ENCODE measurements at regions not wholly inside any gene's neighbourhood (a gene's known extent, or its start where the extent isn't known, plus 50 kb on each side); places are given as distances from the start of the nearest gene placed in this dataset.

DNA sequence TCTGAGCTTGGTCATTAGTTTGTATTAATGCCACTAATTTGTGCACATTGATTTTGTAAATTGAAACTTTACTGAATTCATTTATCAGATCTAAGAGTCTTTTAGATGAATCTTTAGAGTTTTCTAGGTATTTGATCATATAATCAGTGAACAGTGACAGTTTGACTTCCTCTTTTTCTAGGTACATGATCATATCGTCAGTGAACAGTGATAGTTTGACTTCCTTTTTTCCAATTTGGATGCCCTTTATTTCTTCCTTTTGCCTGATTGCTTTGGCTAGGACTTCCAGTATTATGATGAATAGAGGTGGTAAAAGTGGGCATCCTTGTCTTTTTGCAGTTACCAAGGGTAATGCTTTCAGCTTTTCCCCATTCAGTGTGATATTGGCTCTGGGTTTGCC is 421.4 kb upstream of the CPXCR1 start (continued):
- TF ChIP-seq ZNF331 (CRISPR knock-in tag; IDR thresholded peaks at IDR 0.05; ENCODE audit: low read depth), result no peak
- TF ChIP-seq REST (IDR thresholded peaks at IDR 0.05; ENCODE audit: unreplicated experiment), result no peak
- TF ChIP-seq POLR2AphosphoS5 (IDR thresholded peaks at IDR 0.05; ENCODE audit: low read depth), result no peak
- TF ChIP-seq EZH2 (IDR thresholded peaks at IDR 0.05; ENCODE audit: low read depth, unreplicated experiment), result no peak
- no peak for TF ChIP-seq EZH2phosphoT487 (IDR thresholded peaks at IDR 0.05; ENCODE audit: unreplicated experiment)
- no peak for TF ChIP-seq CREB1 (CRISPR knock-in tag; IDR thresholded peaks at IDR 0.05; ENCODE audit: low read depth)
- no peak for TF ChIP-seq CTCF (conservative IDR thresholded peaks at IDR 0.05; ENCODE audit: low read depth in 2 of 2)
- TF ChIP-seq STAT1 (IDR thresholded peaks at IDR 0.05; ENCODE audit: unreplicated experiment), result no peak

DNA sequence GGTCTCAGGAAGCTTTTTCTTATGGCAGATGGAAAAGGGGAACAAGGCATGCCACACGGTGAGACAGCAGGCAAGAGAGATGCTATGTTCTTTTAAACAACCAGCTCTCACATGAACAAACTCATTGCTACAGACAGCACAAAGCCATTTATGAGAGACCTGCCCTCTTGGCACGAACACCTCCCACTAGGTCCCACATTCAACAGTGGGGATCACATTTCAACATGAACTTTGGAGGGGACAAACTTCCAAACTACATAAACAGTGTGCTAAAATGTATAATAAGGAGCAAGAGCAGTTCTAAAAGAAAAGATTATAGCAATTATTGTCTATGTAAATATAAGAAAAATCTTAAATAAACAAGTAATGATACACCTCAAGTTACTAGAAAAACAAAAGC is 391.8 kb upstream of the CPXCR1 start:
- TF ChIP-seq ZNF331 (CRISPR knock-in tag; IDR thresholded peaks at IDR 0.05; ENCODE audit: low read depth) (no peak), EZH2phosphoT487 (IDR thresholded peaks at IDR 0.05; ENCODE audit: unreplicated experiment) (no peak), ZNF114 (CRISPR knock-in tag; IDR thresholded peaks at IDR 0.05) (no peak)
- no peaks in the 10 kb centered on the region for H3K36me3 ChIP-seq (ENCODE audit: insufficient read depth)
- H3K27ac Mint-ChIP-seq, result no peak overlapping the region
- H3K9me2 ChIP-seq (ENCODE audit: insufficient read depth), result no peaks in the 10 kb centered on the region
- no peaks in the 10 kb centered on the region for H3K27me3 Mint-ChIP-seq (ENCODE audit: insufficient read depth, low read depth, poor library complexity)
- H3F3A ChIP-seq (replicated peaks; ENCODE audit: low read depth), result no peaks in the 10 kb centered on the region
- no peak overlapping the region for H2AFZ ChIP-seq
- H3K4me2 ChIP-seq, result no peak overlapping the region
- no peak overlapping the region for H3K27ac ChIP-seq (ENCODE audit: low read depth)
- ATAC-seq (no peak), DNase-seq (ENCODE audit: low spot score) (no peak)
- no peaks in the 10 kb centered on the region for H3K36me3 Mint-ChIP-seq (ENCODE audit: low read depth)
- H3K9me3 Mint-ChIP-seq, result no peaks in the 10 kb centered on the region
- H4K20me1 ChIP-seq (replicated peaks; ENCODE audit: insufficient read depth), result no peaks in the 10 kb centered on the region
- H3K27me3 ChIP-seq (ENCODE audit: insufficient read depth), result no peaks in the 10 kb centered on the region
- no peaks in the 10 kb centered on the region for H3K4me1 Mint-ChIP-seq
- H3K4me1 ChIP-seq (ENCODE audit: insufficient read depth), result no peaks in the 10 kb centered on the region
- H3K4me3 ChIP-seq, result no peak overlapping the region
- no peaks in the 10 kb centered on the region for H3K79me2 ChIP-seq (replicated peaks; ENCODE audit: insufficient read depth)
- H3K4me3 Mint-ChIP-seq, result no peak overlapping the region

DNA sequence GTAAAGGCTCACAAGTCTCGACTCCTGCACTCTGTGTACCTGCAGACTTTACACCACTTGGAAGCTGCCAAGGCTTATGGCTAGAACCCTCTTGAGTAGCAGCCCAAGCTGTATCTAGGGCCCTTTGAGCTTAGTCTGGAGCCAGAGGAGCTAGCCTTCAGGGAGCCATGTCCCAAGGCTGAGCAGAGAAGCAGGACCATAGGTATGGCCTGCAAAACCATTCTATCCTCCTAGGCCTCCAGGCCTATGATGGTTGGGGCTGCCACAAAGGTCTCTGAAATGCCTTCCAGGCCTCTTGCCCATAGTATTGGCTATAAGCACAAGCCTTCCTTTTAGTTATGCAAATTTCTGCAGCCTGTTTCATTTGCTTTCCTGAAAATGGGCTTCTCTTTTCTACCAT is 380.7 kb upstream of the CPXCR1 start:
- Histone ChIP-seq H3K9me2 (ENCODE audit: insufficient read depth) (no peaks in the 10 kb centered on the region), H2AFZ (no peak overlapping the region), H3K4me2 (no peak overlapping the region), H4K20me1 (replicated peaks; ENCODE audit: insufficient read depth) (no peaks in the 10 kb centered on the region), H3K27ac (ENCODE audit: low read depth) (no peak overlapping the region), H3K4me3 (no peak overlapping the region), H3K36me3 (ENCODE audit: insufficient read depth) (no peaks in the 10 kb centered on the region; the same call in 1 of the 2 replicates), H3K79me2 (replicated peaks; ENCODE audit: insufficient read depth) (no peaks in the 10 kb centered on the region), H3K27me3 (ENCODE audit: insufficient read depth) (no peaks in the 10 kb centered on the region), H3K4me1 (ENCODE audit: insufficient read depth) (no peaks in the 10 kb centered on the region), H3F3A (replicated peaks; ENCODE audit: low read depth) (no peaks in the 10 kb centered on the region)
- Mint-ChIP-seq H3K4me1 (no peaks in the 10 kb centered on the region), H3K4me3 (no peak overlapping the region), H3K27ac (no peak overlapping the region), H3K27me3 (ENCODE audit: insufficient read depth, low read depth, poor library complexity) (no peaks in the 10 kb centered on the region), H3K9me3 (peaks cover 35% of the 10 kb centered on the region), H3K36me3 (ENCODE audit: low read depth) (peaks cover 15% of the 10 kb centered on the region)
- no peak for DNase-seq (ENCODE audit: low spot score)
- no peak for ATAC-seq
- TF ChIP-seq REST (IDR thresholded peaks at IDR 0.05; ENCODE audit: unreplicated experiment), result no peak
- no peak for TF ChIP-seq CTCF (conservative IDR thresholded peaks at IDR 0.05; ENCODE audit: low read depth in 2 of 2)
- TF ChIP-seq ZNF114 (CRISPR knock-in tag; IDR thresholded peaks at IDR 0.05), result no peak
- no peak for TF ChIP-seq ETS1 (IDR thresholded peaks at IDR 0.05)
- TF ChIP-seq JUNB (IDR thresholded peaks at IDR 0.05; ENCODE audit: unreplicated experiment), result no peak

Data from GM23338 (cell line).